ENCODE measurements at regions not wholly inside any gene's neighbourhood (a gene's known extent, or its start where the extent isn't known, plus 50 kb on each side); places are given as distances from the start of the nearest gene placed in this dataset.

DNA sequence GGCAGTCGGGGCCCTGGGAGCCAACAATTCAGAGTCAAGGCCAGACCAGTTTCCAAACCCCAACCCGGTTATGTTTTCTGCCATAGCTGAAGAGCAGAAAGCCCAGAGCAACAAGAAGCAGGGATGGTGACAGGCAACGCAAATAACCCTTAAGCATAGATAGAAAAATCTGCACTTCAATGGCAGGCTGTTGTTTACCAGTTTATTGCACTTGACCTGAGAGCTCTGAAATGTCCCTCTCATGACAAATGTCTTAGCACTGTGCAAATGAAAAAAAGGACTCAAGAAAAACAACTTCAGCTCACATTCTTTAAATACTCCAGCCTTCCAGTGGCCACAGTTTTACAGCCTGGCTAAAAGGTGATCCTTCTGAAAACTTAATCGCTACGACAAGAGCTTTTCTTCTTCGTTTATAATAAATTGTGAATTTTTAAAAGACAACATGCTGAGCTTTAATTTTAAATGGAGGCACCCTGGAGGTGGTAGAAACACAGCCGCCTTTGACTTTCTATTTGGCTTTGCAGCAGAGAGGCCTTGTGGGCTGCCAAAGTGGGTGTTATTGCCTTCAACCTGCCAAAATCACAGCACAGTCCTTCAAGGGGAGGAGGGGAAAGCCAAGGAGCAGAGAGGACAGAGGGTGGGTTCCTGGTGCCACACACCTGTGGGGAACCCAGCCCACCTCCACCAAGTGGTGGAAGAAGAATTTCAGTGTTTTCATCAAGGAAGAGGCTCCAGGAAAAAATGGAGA, 289.5 kb upstream of the CDYL start:
- DNase-seq (ENCODE audit: low read depth, low spot score): no peak
- TF ChIP-seq, protein P1, sequence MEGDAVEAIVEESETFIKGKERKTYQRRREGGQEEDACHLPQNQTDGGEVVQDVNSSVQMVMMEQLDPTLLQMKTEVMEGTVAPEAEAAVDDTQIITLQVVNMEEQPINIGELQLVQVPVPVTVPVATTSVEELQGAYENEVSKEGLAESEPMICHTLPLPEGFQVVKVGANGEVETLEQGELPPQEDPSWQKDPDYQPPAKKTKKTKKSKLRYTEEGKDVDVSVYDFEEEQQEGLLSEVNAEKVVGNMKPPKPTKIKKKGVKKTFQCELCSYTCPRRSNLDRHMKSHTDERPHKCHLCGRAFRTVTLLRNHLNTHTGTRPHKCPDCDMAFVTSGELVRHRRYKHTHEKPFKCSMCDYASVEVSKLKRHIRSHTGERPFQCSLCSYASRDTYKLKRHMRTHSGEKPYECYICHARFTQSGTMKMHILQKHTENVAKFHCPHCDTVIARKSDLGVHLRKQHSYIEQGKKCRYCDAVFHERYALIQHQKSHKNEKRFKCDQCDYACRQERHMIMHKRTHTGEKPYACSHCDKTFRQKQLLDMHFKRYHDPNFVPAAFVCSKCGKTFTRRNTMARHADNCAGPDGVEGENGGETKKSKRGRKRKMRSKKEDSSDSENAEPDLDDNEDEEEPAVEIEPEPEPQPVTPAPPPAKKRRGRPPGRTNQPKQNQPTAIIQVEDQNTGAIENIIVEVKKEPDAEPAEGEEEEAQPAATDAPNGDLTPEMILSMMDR (IDR thresholded peaks at IDR 0.05): no peak
- TF ChIP-seq, protein P2, sequence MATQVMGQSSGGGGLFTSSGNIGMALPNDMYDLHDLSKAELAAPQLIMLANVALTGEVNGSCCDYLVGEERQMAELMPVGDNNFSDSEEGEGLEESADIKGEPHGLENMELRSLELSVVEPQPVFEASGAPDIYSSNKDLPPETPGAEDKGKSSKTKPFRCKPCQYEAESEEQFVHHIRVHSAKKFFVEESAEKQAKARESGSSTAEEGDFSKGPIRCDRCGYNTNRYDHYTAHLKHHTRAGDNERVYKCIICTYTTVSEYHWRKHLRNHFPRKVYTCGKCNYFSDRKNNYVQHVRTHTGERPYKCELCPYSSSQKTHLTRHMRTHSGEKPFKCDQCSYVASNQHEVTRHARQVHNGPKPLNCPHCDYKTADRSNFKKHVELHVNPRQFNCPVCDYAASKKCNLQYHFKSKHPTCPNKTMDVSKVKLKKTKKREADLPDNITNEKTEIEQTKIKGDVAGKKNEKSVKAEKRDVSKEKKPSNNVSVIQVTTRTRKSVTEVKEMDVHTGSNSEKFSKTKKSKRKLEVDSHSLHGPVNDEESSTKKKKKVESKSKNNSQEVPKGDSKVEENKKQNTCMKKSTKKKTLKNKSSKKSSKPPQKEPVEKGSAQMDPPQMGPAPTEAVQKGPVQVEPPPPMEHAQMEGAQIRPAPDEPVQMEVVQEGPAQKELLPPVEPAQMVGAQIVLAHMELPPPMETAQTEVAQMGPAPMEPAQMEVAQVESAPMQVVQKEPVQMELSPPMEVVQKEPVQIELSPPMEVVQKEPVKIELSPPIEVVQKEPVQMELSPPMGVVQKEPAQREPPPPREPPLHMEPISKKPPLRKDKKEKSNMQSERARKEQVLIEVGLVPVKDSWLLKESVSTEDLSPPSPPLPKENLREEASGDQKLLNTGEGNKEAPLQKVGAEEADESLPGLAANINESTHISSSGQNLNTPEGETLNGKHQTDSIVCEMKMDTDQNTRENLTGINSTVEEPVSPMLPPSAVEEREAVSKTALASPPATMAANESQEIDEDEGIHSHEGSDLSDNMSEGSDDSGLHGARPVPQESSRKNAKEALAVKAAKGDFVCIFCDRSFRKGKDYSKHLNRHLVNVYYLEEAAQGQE (IDR thresholded peaks at IDR 0.05; ENCODE audit: insufficient read depth in 1 of 2, low read depth in 2 of 2, low read length in 1 of 2): no peak
- TF ChIP-seq POLR2AphosphoS5 (IDR thresholded peaks at IDR 0.05; ENCODE audit: low read depth, low read length) (no peak), SIN3A (IDR thresholded peaks at IDR 0.05; ENCODE audit: borderline replicate concordance, insufficient read depth, low read depth, low read length) (no peak), TCF7L2 (IDR thresholded peaks at IDR 0.05; ENCODE audit: low read depth, low read length) (no peak)
- ChIA-PET POLR2A (no interaction called here), CTCF (no interaction called here)
- intact Hi-C loops (cut with micrococcal nuclease; ENCODE audit: unreplicated experiment): no loop called here
- peaks cover 3% of the 10 kb centered on the region; the same call in 1 of the 2 replicates for H3K9me3 ChIP-seq (ENCODE audit: control insufficient read depth, insufficient read depth, low read depth, low read length)
- H3K4me1 ChIP-seq (ENCODE audit: control insufficient read depth, insufficient read depth, low read length): no peaks in the 10 kb centered on the region
- no peak overlapping the region for H3K4me3 ChIP-seq (ENCODE audit: low read depth in 2 of 2, low read length in 2 of 2)
- in situ Hi-C loops (cut with HindIII; ENCODE audit: low pct_unique_long_range_greater_than_20kb, low sequenced_read_pairs): no loop called here
- no peaks in the 10 kb centered on the region for H3K36me3 ChIP-seq (ENCODE audit: control insufficient read depth, insufficient read depth, low read length)
- no peaks in the 10 kb centered on the region for H3K27me3 ChIP-seq (ENCODE audit: control insufficient read depth, insufficient read depth, low read length)
- no peak overlapping the region for H3K27ac ChIP-seq (ENCODE audit: low read length)
- ATAC-seq: no peak
- BruUV-seq (replicated peaks): no TSS peak

DNA sequence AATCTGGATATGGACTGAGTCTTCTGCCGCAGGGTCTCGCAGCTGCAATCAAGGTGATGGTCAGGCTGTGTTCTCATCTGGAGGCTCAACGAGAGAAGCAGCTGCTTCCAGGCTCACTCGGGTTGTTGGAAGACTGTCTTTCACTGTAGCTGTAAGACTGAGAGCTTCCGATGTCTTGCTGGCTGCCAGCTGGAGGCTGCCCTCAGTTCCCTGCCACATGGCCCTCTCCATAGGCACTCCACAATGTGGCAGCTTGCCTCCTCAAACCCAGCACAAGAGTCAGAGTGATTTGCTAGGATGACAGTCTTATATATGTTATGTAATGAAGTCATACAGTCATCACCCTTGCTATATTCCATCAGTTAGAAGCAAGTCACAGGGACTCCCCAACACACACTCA, 290.5 kb upstream of the CDYL start:
- in situ Hi-C loops (cut with HindIII; ENCODE audit: low pct_unique_long_range_greater_than_20kb, low sequenced_read_pairs): no loop called here
- ATAC-seq (no peak), DNase-seq (ENCODE audit: low read depth, low spot score) (no peak)
- Histone ChIP-seq H3K4me3 (ENCODE audit: low read depth in 2 of 2, low read length in 2 of 2) (no peak overlapping the region), H3K27me3 (ENCODE audit: control insufficient read depth, insufficient read depth, low read length) (no peaks in the 10 kb centered on the region), H3K27ac (ENCODE audit: low read length) (no peak overlapping the region), H3K9me3 (ENCODE audit: control insufficient read depth, insufficient read depth, low read depth, low read length) (peaks cover 3% of the 10 kb centered on the region; the same call in 1 of the 2 replicates), H3K36me3 (ENCODE audit: control insufficient read depth, insufficient read depth, low read length) (no peaks in the 10 kb centered on the region), H3K4me1 (ENCODE audit: control insufficient read depth, insufficient read depth, low read length) (no peaks in the 10 kb centered on the region)
- intact Hi-C loops (cut with micrococcal nuclease; ENCODE audit: unreplicated experiment): no loop called here
- BruUV-seq (replicated peaks): no TSS peak
- CTCF ChIA-PET: no interaction called here
- no peak for TF ChIP-seq POLR2AphosphoS5 (IDR thresholded peaks at IDR 0.05; ENCODE audit: low read depth, low read length)
- TF ChIP-seq SIN3A (IDR thresholded peaks at IDR 0.05; ENCODE audit: borderline replicate concordance, insufficient read depth, low read depth, low read length): no peak
- TF ChIP-seq, protein P2 (IDR thresholded peaks at IDR 0.05; ENCODE audit: insufficient read depth in 1 of 2, low read depth in 2 of 2, low read length in 1 of 2): no peak
- TF ChIP-seq TCF7L2 (IDR thresholded peaks at IDR 0.05; ENCODE audit: low read depth, low read length): no peak
- TF ChIP-seq, protein P1 (IDR thresholded peaks at IDR 0.05): no peak
- POLR2A ChIA-PET: interaction anchor here (0.5 kb wide), 1 partner anchor 8 kb away, joined by 9 read pairs; no protein-coding TSS in a partner anchor

Data from Panc1 (cell line).